H1 (cell line): ENCODE measurements at regions not wholly inside any gene's neighbourhood (a gene's known extent, or its start where the extent isn't known, plus 50 kb on each side); places are given as distances from the start of the nearest gene placed in this dataset.

Experiments used
- HDAC2 ChIP-seq, 2 experiments: fragments of 300-600 bp in 1 of 2; sonication (generic) in 1 of 2; IDR thresholded peaks; 2 replicates each; pipeline ENCODE4 v1.6.1; 2011 to 2012; ENCODE audit warnings: low read depth in 2 of 2, low read length in 2 of 2, mild to moderate bottlenecking in 2 of 2, moderate library complexity in 2 of 2, borderline replicate concordance in 1 of 2, inconsistent platforms in 1 of 2
- MAFK ChIP-seq: IDR thresholded peaks from 2 replicates; pipeline ENCODE4 v1.6.1; 2012; ENCODE audit warnings: low read depth, mild to moderate bottlenecking, improper control_type of control experiment, low read length
- POLR2AphosphoS5 ChIP-seq: IDR thresholded peaks from 2 replicates; pipeline ENCODE4 v1.6.1; 2011; ENCODE audit warnings: low read depth, low read length
- TAF1 ChIP-seq: IDR thresholded peaks from 2 replicates; pipeline ENCODE4 v1.6.1; 2011; ENCODE audit warnings: mild to moderate bottlenecking, low read depth, low read length

GRCh38 chr7:10888861-10889260, 84.8 kb upstream of the PHF14 start (continued):
- no peak for TF ChIP-seq HDAC2 (IDR thresholded peaks at IDR 0.05; ENCODE audit: borderline replicate concordance in 1 of 2, low read depth in 2 of 2, low read length in 2 of 2)
- TF ChIP-seq TAF1: no peak
- no peak for TF ChIP-seq POLR2AphosphoS5
- no peak for TF ChIP-seq MAFK
